Colonic mucosa (tissue), 4 donors: ENCODE measurements at regions not wholly inside any gene's neighbourhood (a gene's known extent, or its start where the extent isn't known, plus 50 kb on each side); places are given as distances from the start of the nearest gene placed in this dataset.

Source experiments
- DNase-seq: peaks from one replicate; pipeline ENCODE4 v3.0.0-alpha.2; 2020
- H3K27ac ChIP-seq: fragments of 200-600 bp; one replicate; pipeline ENCODE4 v1.8.0; 2021
- H3K27me3 ChIP-seq: fragments of 200-600 bp; one replicate; pipeline ENCODE4 v1.8.0; 2021
- H3K36me3 ChIP-seq: fragments of 200-600 bp; one replicate; pipeline ENCODE4 v1.8.0; 2021
- H3K4me1 ChIP-seq: fragments of 200-600 bp; one replicate; pipeline ENCODE4 v1.8.0; 2021; ENCODE audit warnings: mild to moderate bottlenecking
- H3K4me3 ChIP-seq: fragments of 200-600 bp; one replicate; pipeline ENCODE4 v1.8.0; 2021
- H3K9ac ChIP-seq, 2 donors: one replicate each; pipeline ENCODE4 v1.7.0; 2013; ENCODE audit warnings: control low read depth in 2 of 2, low read depth in 2 of 2, low read length in 2 of 2
- H3K9me3 ChIP-seq: fragments of 200-600 bp; one replicate; pipeline ENCODE4 v1.8.0; 2021
- intact Hi-C: fragments of 100-400 bp; cut with DNase I; formaldehyde crosslinking; loops from one replicate; pipeline ENCODE4 v1.14.1; 2022
- TF ChIP-seq, protein P1 (sequence below): fragments of 200-600 bp; IDR thresholded peaks from one replicate; pipeline ENCODE4 v1.8.0; 2022; ENCODE audit warnings: antibody characterized with exemption, mild to moderate bottlenecking
- donor health status: healthy.
- donor health status: DM: no; HTN: no; CAD: no.
- donor health status: DM: no; HTN: no; CAD: no.

DNA sequence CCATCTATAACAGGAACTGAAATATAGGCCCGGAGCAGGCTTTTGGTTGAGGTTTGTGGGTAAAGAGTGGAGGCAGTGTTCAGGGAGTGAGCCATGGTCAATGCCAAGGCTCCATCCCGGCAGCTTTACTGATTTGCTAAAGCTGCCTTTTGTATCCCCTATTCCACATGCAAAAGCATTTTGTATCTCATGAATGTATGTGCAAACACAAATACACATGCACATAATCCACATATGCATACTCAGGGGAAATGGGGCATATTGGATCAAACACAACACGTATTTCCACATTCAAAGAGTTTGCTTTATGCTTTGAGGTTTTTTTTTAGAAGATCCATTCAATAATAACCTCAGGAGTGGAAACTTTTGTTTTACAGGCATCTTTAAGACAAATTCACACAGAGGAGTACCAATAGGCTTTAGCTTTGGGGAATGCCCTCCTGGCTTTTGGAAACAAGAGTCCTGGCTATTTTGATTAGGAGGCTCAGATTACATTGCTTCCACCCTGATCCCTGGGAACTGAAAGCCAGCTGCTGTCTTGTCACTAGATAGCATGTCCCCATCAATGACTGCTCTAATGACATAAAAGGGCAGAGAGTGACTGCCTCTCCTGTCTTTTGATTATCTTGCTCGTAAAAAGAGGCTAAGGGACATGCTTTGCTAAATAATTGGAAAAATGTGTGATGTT, 263.2 kb downstream of the EN1 start:
- H3K4me1 ChIP-seq = no peaks in the 10 kb centered on the region
- intact Hi-C loops = no loop called here
- H3K27me3 ChIP-seq = no peaks in the 10 kb centered on the region
- no peaks in the 10 kb centered on the region for H3K9me3 ChIP-seq
- DNase-seq = no peak
- TF ChIP-seq, protein P1, sequence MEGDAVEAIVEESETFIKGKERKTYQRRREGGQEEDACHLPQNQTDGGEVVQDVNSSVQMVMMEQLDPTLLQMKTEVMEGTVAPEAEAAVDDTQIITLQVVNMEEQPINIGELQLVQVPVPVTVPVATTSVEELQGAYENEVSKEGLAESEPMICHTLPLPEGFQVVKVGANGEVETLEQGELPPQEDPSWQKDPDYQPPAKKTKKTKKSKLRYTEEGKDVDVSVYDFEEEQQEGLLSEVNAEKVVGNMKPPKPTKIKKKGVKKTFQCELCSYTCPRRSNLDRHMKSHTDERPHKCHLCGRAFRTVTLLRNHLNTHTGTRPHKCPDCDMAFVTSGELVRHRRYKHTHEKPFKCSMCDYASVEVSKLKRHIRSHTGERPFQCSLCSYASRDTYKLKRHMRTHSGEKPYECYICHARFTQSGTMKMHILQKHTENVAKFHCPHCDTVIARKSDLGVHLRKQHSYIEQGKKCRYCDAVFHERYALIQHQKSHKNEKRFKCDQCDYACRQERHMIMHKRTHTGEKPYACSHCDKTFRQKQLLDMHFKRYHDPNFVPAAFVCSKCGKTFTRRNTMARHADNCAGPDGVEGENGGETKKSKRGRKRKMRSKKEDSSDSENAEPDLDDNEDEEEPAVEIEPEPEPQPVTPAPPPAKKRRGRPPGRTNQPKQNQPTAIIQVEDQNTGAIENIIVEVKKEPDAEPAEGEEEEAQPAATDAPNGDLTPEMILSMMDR = no peak
- H3K36me3 ChIP-seq = no peaks in the 10 kb centered on the region
- H3K27ac ChIP-seq = no peak overlapping the region
- no peak overlapping the region for H3K4me3 ChIP-seq
- H3K9ac ChIP-seq = no peak overlapping the region

DNA sequence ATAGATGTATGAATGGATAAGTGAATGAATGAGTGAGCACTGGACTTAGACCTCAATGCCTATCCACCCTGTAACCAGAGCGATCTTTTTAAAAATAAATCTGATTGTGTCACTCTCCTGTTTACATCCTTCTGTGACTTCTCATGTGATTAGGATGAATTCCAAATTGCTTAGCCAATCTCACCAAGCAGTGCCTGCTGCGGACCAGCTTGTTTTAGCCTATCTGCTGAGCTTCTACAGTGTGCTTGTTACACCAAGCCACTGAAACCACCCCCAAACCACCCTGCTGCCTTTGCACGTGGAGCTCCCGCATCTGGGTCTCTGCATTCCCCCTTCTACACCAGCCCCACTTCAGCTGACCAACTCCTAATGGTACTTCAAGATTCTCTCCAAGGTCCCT, 265.4 kb downstream of the EN1 start:
- H3K27me3 ChIP-seq = no peaks in the 10 kb centered on the region
- TF ChIP-seq, protein P1 = no peak
- H3K4me1 ChIP-seq = no peaks in the 10 kb centered on the region
- DNase-seq = no peak
- no peak overlapping the region for H3K27ac ChIP-seq
- no peaks in the 10 kb centered on the region for H3K36me3 ChIP-seq
- H3K9me3 ChIP-seq = no peaks in the 10 kb centered on the region
- no peak overlapping the region for H3K9ac ChIP-seq
- intact Hi-C loops = no loop called here
- H3K4me3 ChIP-seq = no peak overlapping the region

DNA sequence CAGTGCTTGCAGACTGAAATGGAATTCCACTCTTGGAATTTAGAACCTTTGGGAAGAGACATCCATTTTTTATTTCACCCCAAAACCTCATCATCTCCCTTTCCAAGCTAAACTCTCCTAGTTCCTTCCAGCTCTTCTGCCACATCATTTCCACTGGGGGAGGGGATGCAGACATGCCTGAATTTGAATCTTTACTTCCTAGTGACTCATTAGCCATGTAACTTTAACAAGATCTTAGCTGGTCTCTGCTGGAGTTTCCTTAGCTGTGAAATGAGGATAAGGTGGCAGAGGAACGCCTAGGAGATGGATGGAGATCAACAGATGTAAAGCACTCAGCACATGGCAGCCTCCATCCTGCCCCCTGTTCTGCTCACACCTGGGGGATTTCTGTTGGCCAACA, 266.8 kb downstream of the EN1 start:
- DNase-seq = no peak
- no peaks in the 10 kb centered on the region for H3K27me3 ChIP-seq
- intact Hi-C loops = no loop called here
- TF ChIP-seq, protein P1 = no peak
- no peak overlapping the region for H3K4me3 ChIP-seq
- H3K4me1 ChIP-seq = no peaks in the 10 kb centered on the region
- H3K27ac ChIP-seq = no peak overlapping the region
- H3K9ac ChIP-seq = no peak overlapping the region
- no peaks in the 10 kb centered on the region for H3K36me3 ChIP-seq
- no peaks in the 10 kb centered on the region for H3K9me3 ChIP-seq

DNA sequence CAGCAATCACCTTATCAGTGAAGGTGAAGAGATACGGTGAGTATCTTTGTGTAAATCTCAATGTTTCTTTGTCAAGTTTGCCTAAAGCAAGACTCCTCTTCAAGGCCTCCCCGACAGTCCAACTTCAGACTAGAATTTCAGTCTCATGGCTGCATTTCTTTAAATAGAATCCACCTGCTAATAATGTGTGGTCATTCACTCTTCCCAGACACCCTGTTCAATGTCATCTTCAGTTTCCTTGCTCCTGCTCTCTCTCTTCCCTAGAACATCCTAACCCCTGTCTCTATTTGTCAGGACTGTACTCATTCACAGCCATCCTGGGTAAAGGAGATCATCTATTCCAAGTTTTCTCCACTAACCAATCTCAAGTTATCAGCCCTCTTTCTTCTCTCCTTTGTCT, 267.3 kb downstream of the EN1 start:
- H3K36me3 ChIP-seq = no peaks in the 10 kb centered on the region
- no peaks in the 10 kb centered on the region for H3K4me1 ChIP-seq
- no peak overlapping the region for H3K9ac ChIP-seq
- no peaks in the 10 kb centered on the region for H3K27me3 ChIP-seq
- DNase-seq = no peak
- intact Hi-C loops = no loop called here
- no peak overlapping the region for H3K27ac ChIP-seq
- no peaks in the 10 kb centered on the region for H3K9me3 ChIP-seq
- TF ChIP-seq, protein P1 = no peak
- no peak overlapping the region for H3K4me3 ChIP-seq

DNA sequence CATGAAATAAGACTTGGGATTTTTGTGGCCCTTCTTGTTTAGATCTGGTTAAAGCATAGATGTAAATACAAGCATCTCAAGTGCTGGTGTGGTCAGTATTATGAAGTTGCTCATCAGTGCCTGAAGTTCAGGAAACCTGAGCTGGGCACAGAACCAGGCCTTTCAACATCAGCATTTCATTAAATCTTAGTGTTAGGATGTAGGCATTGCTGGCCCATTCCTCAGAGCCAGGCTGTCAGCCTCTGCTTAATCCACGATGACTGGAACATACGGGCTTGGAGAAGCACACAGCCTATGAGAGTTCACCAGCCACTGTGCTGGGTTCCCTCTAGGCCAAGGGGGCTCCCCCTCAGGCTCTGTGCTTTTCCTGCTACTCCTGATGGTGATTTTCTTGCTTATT, 270.2 kb downstream of the EN1 start:
- TF ChIP-seq, protein P1 = no peak
- H3K9me3 ChIP-seq = no peaks in the 10 kb centered on the region

More for the DNA sequence above, 270.2 kb downstream of the EN1 start:
- intact Hi-C loops = no loop called here
- no peaks in the 10 kb centered on the region for H3K36me3 ChIP-seq
- no peaks in the 10 kb centered on the region for H3K27me3 ChIP-seq
- H3K4me3 ChIP-seq = no peak overlapping the region
- H3K4me1 ChIP-seq = no peaks in the 10 kb centered on the region
- H3K27ac ChIP-seq = no peak overlapping the region
- H3K9ac ChIP-seq = no peak overlapping the region
- DNase-seq = no peak
